Heart left ventricle (tissue), 16 donors: ENCODE measurements at regions not wholly inside any gene's neighbourhood (a gene's known extent, or its start where the extent isn't known, plus 50 kb on each side); places are given as distances from the start of the nearest gene placed in this dataset.

ENCODE experiments used
- ATAC-seq, 4 donors: fragments of 200-7000 bp; cut with Tn5 transposase; one replicate each; pipeline ENCODE4 v1.9.1; 2020 to 2022; ENCODE audit warnings: moderate library complexity in 4 of 4, mild to moderate bottlenecking in 3 of 4, moderate number of reproducible peaks in 1 of 4
- DNase-seq, 5 donors: peaks; one replicate each; pipeline ENCODE4 v3.0.0-alpha.2; 2020
- H3K27ac ChIP-seq, 12 donors: fragments of 200-600 bp; sonication (generic) in 4 of 12; one replicate each; pipeline versions ENCODE4 v1.5.0 to v1.8.0; 2016 to 2022; ENCODE audit warnings: mild to moderate bottlenecking in 2 of 12
- H3K27me3 ChIP-seq, 9 donors: fragments of 200-600 bp; sonication (generic) in 2 of 9; one replicate each; pipeline versions ENCODE4 v1.5.1 to v1.8.0; 2016 to 2022; ENCODE audit warnings: mild to moderate bottlenecking in 3 of 9
- H3K36me3 ChIP-seq, 9 donors: fragments of 200-600 bp; sonication (generic) in 2 of 9; one replicate each; pipeline versions ENCODE4 v1.5.0 to v1.8.0; 2018 to 2022; ENCODE audit warnings: mild to moderate bottlenecking in 2 of 9
- H3K4me1 ChIP-seq, 12 donors: fragments of 200-600 bp; sonication (generic) in 4 of 12; one replicate each; pipeline versions ENCODE4 v1.5.0 to v1.8.0; 2016 to 2022; ENCODE audit warnings: mild to moderate bottlenecking in 3 of 12
- H3K4me3 ChIP-seq, 12 donors: fragments of 200-600 bp; sonication (generic) in 4 of 12; one replicate each; pipeline versions ENCODE4 v1.5.0 to v1.8.0; 2017 to 2022; ENCODE audit warnings: mild to moderate bottlenecking in 9 of 12, moderate library complexity in 4 of 12
- H3K9me3 ChIP-seq, 12 donors: fragments of 200-600 bp; sonication (generic) in 4 of 12; one replicate each; pipeline versions ENCODE4 v1.5.0 to v1.8.0; 2016 to 2022; ENCODE audit warnings: mild to moderate bottlenecking in 1 of 12
- CTCF ChIP-seq, 12 donors: fragments of 200-600 bp; sonication (generic) in 4 of 12; IDR thresholded peaks; one replicate each; pipeline versions ENCODE4 v1.5.0 to v1.8.0; 2018 to 2022; ENCODE audit warnings: antibody characterized with exemption in 12 of 12, mild to moderate bottlenecking in 5 of 12
- POLR2A ChIP-seq, 2 donors: fragments of 450-650 bp; IDR thresholded peaks; one replicate each; pipeline ENCODE4 v1.6.1; 2017; ENCODE audit warnings: antibody characterized with exemption in 2 of 2, mild to moderate bottlenecking in 2 of 2, moderate library complexity in 2 of 2
- WGBS, 4 donors: extraction: QIAGEN DNeasy Blood & Tissue Kit in 2 of 4; methylation state at CpG; one replicate each; pipeline versions ENCODE4 v1.1.5 to v1.1.7; 2013 to 2018; 5-methylcytosine and 5-hydroxymethylcytosine counted together
- intact Hi-C, 10 donors: fragments of 100-400 bp; cut with DNase I; formaldehyde crosslinking; loops; one replicate each; pipeline versions ENCODE4 v1.11.1 to v1.14.2; 2022
- donor health status: ischemic (EF 13 %, LVEDD 7.1; RV severe dilation, severe dysfunction).
- donor health status: healthy with polysubstance abuse.
- donor health status: DM: no; HTN: yes; CAD: no.
- donor health status: DM: no; HTN: no; CAD: no.
- donor health status: ischemic (EF 25% LVEDD 6.9; RV normal size, moderate dysfunction).
- donor health status: ischemic (EF 25% LVEDD 5.7; RV mildly dilated, moderate dysfunction).
- donor health status: healthy.
- donor health status: DM: yes; HTN: yes; CAD: no.
- donor health status: ischemic (EF 35%, LVEDD 5.7; RV mildly dilated, moderate dysfunction).
- donor health status: nonischemic (EF 11% LVEDD 7.7; RV severe dilation, severe dysfunction).
- donor health status: DM: yes; HTN: yes; CAD: no.
- donor health status: PGD.
- donor health status: ischemic (EF 29% LVEDD 5.4; RV normal size, mild dysfunction).
- donor health status: nonischemic (EF 23%, LVEDD 6.1; RV moderate dilation, normal function).

- Histone ChIP-seq H3K27me3 (peaks cover 0 to 29% (median 0%) of the 10 kb centered on the region in 9 donors), H3K4me1 (no peaks in the 10 kb centered on the region), H3K4me3 (no peak overlapping the region), H3K9me3 (peaks cover 0 to 4% (median 0%) of the 10 kb centered on the region in 12 donors), H3K36me3 (no peaks in the 10 kb centered on the region), H3K27ac (no peak overlapping the region)
- DNase-seq (no peak), ATAC-seq (no peak)
- TF ChIP-seq CTCF (IDR thresholded peaks at IDR 0.05) (no peak), POLR2A (IDR thresholded peaks at IDR 0.05) (no peak)
- intact Hi-C loops = no loop called here
- WGBS, 4 donors = 55 to 70% (median 66%) methylated on average over 5 of the region's 5 CpGs
Measured at GRCh38 chr9:90271707-90272106, 370.9 kb downstream of the DIRAS2 start.

- no peak for ATAC-seq
- H3K27me3 ChIP-seq = peaks cover 0 to 28% (median 0%) of the 10 kb centered on the region in 9 donors
Measured at GRCh38 chr9:90274725-90275124, 367.9 kb downstream of the DIRAS2 start.

GRCh38 chr9:90285946-90286345 lies 356.7 kb downstream of the DIRAS2 start:
- Histone ChIP-seq H3K4me3 (no peak overlapping the region), H3K36me3 (no peaks in the 10 kb centered on the region), H3K27me3 (no peaks in the 10 kb centered on the region), H3K9me3 (no peaks in the 10 kb centered on the region), H3K4me1 (no peaks in the 10 kb centered on the region), H3K27ac (no peak overlapping the region)
- ATAC-seq (no peak), DNase-seq (no peak)
- TF ChIP-seq POLR2A (IDR thresholded peaks at IDR 0.05) = no peak
- no peak for TF ChIP-seq CTCF (IDR thresholded peaks at IDR 0.05)
- 88 to 91% (median 89%) methylated on average over 2 of the region's 2 CpGs for WGBS, 4 donors
- intact Hi-C loops = no loop called here

More at GRCh38 chr9:90274725-90275124, 367.9 kb downstream of the DIRAS2 start:
- H3K36me3 ChIP-seq = no peaks in the 10 kb centered on the region
- no peak overlapping the region for H3K4me3 ChIP-seq
- H3K27ac ChIP-seq = no peak overlapping the region
- no peak for DNase-seq
- peaks cover 0 to 4% (median 0%) of the 10 kb centered on the region in 12 donors for H3K9me3 ChIP-seq
- intact Hi-C loops = no loop called here
- WGBS, 4 donors = 53 to 77% (median 68%) methylated on average over 3 to 4 of the region's 4 CpGs
- TF ChIP-seq CTCF (IDR thresholded peaks at IDR 0.05) = no peak
- H3K4me1 ChIP-seq = no peaks in the 10 kb centered on the region

DNA sequence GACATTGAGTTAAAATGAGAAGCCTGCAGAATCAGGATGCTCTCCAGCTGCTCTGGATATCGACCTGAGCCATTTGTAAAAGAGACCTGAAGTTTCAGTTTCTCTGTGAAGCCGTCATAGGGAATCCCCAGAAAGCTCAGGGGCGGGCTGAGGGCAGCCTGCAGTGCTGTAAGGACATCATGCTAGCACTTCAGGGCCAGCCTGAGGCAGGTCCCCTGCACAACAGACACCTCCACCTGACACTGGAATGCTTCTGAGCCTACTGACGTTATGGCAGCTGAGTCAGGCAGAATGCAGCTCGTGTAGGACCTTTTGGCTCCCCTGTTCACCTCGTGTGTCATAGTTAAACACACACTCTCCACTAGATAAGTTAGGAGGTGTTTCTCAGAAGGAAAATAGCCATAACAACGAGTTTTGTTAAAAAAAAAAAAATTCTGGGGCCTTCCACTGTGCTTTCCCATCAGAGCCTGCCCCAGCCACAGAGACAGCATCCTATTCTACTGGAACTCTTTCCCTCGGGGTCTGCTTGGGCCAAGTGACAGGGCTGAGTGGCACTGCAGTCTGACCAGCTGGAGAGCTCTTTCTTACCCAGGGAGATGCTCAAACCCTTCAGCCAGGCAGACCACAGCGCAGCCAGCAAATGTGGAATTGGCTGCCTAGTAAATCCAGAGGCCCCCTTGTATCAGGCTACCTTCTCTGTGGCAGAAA lies 354.9 kb downstream of the DIRAS2 start:
- no peaks in the 10 kb centered on the region for H3K36me3 ChIP-seq
- DNase-seq (no peak), ATAC-seq (no peak)
- no peaks in the 10 kb centered on the region for H3K27me3 ChIP-seq
- TF ChIP-seq CTCF (IDR thresholded peaks at IDR 0.05) (no peak), POLR2A (IDR thresholded peaks at IDR 0.05) (no peak)
- intact Hi-C loops = no loop called here
- no peak overlapping the region for H3K27ac ChIP-seq
- no peaks in the 10 kb centered on the region for H3K9me3 ChIP-seq
- no peak overlapping the region for H3K4me3 ChIP-seq
- H3K4me1 ChIP-seq = no peaks in the 10 kb centered on the region
- WGBS, 4 donors = 53 to 62% (median 54%) methylated on average over 9 of the region's 9 CpGs
